B cell (primary cell): ENCODE measurements at regions not wholly inside any gene's neighbourhood (a gene's known extent, or its start where the extent isn't known, plus 50 kb on each side); places are given as distances from the start of the nearest gene placed in this dataset.

ENCODE experiments used
- ATAC-seq: fragments of 200-7000 bp; cut with Tn5 transposase; one replicate; pipeline ENCODE4 v1.10.0; 2021; ENCODE audit warnings: low read depth, mild to moderate bottlenecking, moderate number of reproducible peaks, moderate library complexity
- CTCF ChIA-PET: fragments of 350-600 bp; sonication (Branson Sonifier 250); formaldehyde crosslinking; loops from one replicate; lab custom pipeline; 2021; ENCODE audit warnings: antibody characterized with exemption, inconsistent platforms; lab: Charles Lee
- POLR2A ChIA-PET: fragments of 350-600 bp; sonication (Branson Sonifier 250); formaldehyde crosslinking; loops from one replicate; lab custom pipeline; 2021; ENCODE audit warnings: antibody characterized with exemption; lab: Charles Lee
- DNase-seq: peaks from one replicate; pipeline ENCODE4 v3.0.0; 2013
- H2AFZ ChIP-seq: 2 replicates; pipeline ENCODE4 v1.6.1; 2012; ENCODE audit warnings: mild to moderate bottlenecking, low read depth, low read length; ENCODE audit not compliant: insufficient read depth, poor library complexity, severe bottlenecking
- H3K27ac ChIP-seq, 2 donors: 1 replicate in 1 of 2; 2 replicates in 1 of 2; pipeline ENCODE4 v1.5.1; 2012 to 2013; ENCODE audit warnings: low read length in 2 of 2, mild to moderate bottlenecking in 2 of 2, moderate library complexity in 1 of 2
- H3K27me3 ChIP-seq, 4 experiments: fragments of 200-600 bp in 1 of 4; sonication (generic) in 1 of 4; replicated peaks in 1 of 4; 1 replicate in 2 of 4; 2 replicates in 2 of 4; pipeline versions ENCODE4 v1.6.1 to v1.7.0; 2013 to 2016; ENCODE audit warnings: low read length in 3 of 4, mild to moderate bottlenecking in 2 of 4, mixed read lengths in 1 of 4, moderate library complexity in 1 of 4; ENCODE audit not compliant: insufficient read depth in 4 of 4, control insufficient read depth in 3 of 4; ENCODE audit errors: control extremely low read depth in 1 of 4
- H3K36me3 ChIP-seq, 2 experiments: replicated peaks in 1 of 2; 1 replicate in 1 of 2; 2 replicates in 1 of 2; pipeline versions ENCODE4 v1.6.1 to v1.7.1; 2013; ENCODE audit warnings: low read length in 1 of 2; ENCODE audit not compliant: insufficient read depth in 2 of 2, control insufficient read depth in 1 of 2; ENCODE audit errors: control extremely low read depth in 1 of 2, extremely low read depth in 1 of 2
- H3K4me1 ChIP-seq, 2 donors: fragments of 200-600 bp in 1 of 2; sonication (generic) in 1 of 2; 1 replicate in 1 of 2; 2 replicates in 1 of 2; pipeline versions ENCODE4 v1.5.1 to v1.6.1; 2013 to 2017; ENCODE audit warnings: low read length in 2 of 2; ENCODE audit not compliant: control insufficient read depth in 2 of 2, insufficient read depth in 2 of 2
- H3K4me2 ChIP-seq: replicated peaks from 2 replicates; pipeline ENCODE3; 2012; ENCODE audit warnings: mild to moderate bottlenecking, low read depth, low read length; ENCODE audit not compliant: poor library complexity, severe bottlenecking
- H3K4me3 ChIP-seq, 5 experiments: fragments of 200-600 bp in 1 of 5; sonication (generic) in 1 of 5; 1 replicate in 3 of 5; 2 replicates in 2 of 5; pipeline versions ENCODE4 v1.5.1 to v1.7.0; 2011 to 2016; ENCODE audit warnings: low read length in 4 of 5, mild to moderate bottlenecking in 4 of 5, low read depth in 2 of 5, control low read depth in 1 of 5, moderate library complexity in 1 of 5; ENCODE audit not compliant: insufficient read depth in 1 of 5; ENCODE audit errors: control extremely low read depth in 1 of 5, extremely low read depth in 1 of 5
- H3K79me2 ChIP-seq: fragments of 200-600 bp; sonication (generic); one replicate; pipeline ENCODE4 v1.6.0; 2016; ENCODE audit warnings: low read length; ENCODE audit not compliant: control insufficient read depth, insufficient read depth
- H3K9ac ChIP-seq: fragments of 200-600 bp; sonication (generic); 2 replicates; pipeline ENCODE4 v1.6.1; 2017; ENCODE audit warnings: mild to moderate bottlenecking, low read length, moderate library complexity
- H3K9me3 ChIP-seq, 3 donors: one replicate each; pipeline versions ENCODE4 v1.6.1 to v1.7.1; 2013; ENCODE audit warnings: low read length in 2 of 3; ENCODE audit not compliant: control insufficient read depth in 2 of 3, insufficient read depth in 1 of 3; ENCODE audit errors: control extremely low read depth in 1 of 3
- H4K20me1 ChIP-seq: 2 replicates; pipeline ENCODE4 v1.6.0; 2012; ENCODE audit warnings: mild to moderate bottlenecking, low read length; ENCODE audit not compliant: insufficient read depth, control insufficient read depth, poor library complexity, severe bottlenecking
- H3K27ac Mint-ChIP-seq: one replicate; pipeline ENCODE4 v1.8.0; 2021; ENCODE audit warnings: mixed read lengths
- H3K27me3 Mint-ChIP-seq: one replicate; pipeline ENCODE4 v1.8.0; 2021; ENCODE audit warnings: mixed read lengths
- H3K4me1 Mint-ChIP-seq: one replicate; pipeline ENCODE4 v1.8.0; 2021; ENCODE audit warnings: mixed read lengths
- H3K4me3 Mint-ChIP-seq: one replicate; pipeline ENCODE4 v1.8.0; 2021; ENCODE audit warnings: mixed read lengths
- H3K9me3 Mint-ChIP-seq: one replicate; pipeline ENCODE4 v1.8.0; 2022; ENCODE audit warnings: mixed read lengths; ENCODE audit not compliant: insufficient read depth
- CTCF ChIP-seq: fragments of 200-600 bp; IDR thresholded peaks from one replicate; pipeline ENCODE4 v1.8.0; 2022; ENCODE audit warnings: antibody characterized with exemption, mild to moderate bottlenecking
- EZH2 ChIP-seq: IDR thresholded peaks from 2 replicates; pipeline ENCODE4 v1.6.1; 2012; ENCODE audit warnings: borderline replicate concordance, low read depth, mild to moderate bottlenecking, moderate library complexity, low read length; ENCODE audit not compliant: insufficient read depth, poor library complexity, severe bottlenecking
- WGBS: methylation state at CpG from one replicate; pipeline ENCODE4 v1.1.5; 2013; ENCODE audit warnings: missing lambda C conversion rate; ENCODE audit not compliant: insufficient coverage; 5-methylcytosine and 5-hydroxymethylcytosine counted together
- intact Hi-C: fragments of 100-400 bp; cut with micrococcal nuclease; formaldehyde crosslinking; loops from one replicate; pipeline ENCODE4 v1.10.0; 2022

- intact Hi-C loops: no loop called here
- 93% methylated on average over 16 of the region's 17 CpGs for WGBS
These were observed 88.1 kb downstream of the UNCX start for GRCh38 chr7:1320616-1321240.

More at GRCh38 chr7:1320616-1321240, 88.1 kb downstream of the UNCX start:
- no peaks in the 10 kb centered on the region for H3K79me2 ChIP-seq
- no peaks in the 10 kb centered on the region for H3K36me3 ChIP-seq
- Mint-ChIP-seq H3K27ac (no peak overlapping the region), H3K4me1 (no peaks in the 10 kb centered on the region), H3K27me3 (peaks cover 8% of the 10 kb centered on the region), H3K4me3 (no peak overlapping the region), H3K9me3 (no peaks in the 10 kb centered on the region)
- no peak overlapping the region for H3K27ac ChIP-seq
- peaks cover 0 to 8% (median 0%) of the 10 kb centered on the region in 4 experiments for H3K27me3 ChIP-seq
- H2AFZ ChIP-seq: no peak overlapping the region
- no peaks in the 10 kb centered on the region for H4K20me1 ChIP-seq
- no peak for TF ChIP-seq CTCF
- no peak for TF ChIP-seq EZH2
- POLR2A ChIA-PET: no interaction called here
- no peak for ATAC-seq
- no peak overlapping the region for H3K9ac ChIP-seq
- CTCF ChIA-PET: no interaction called here
- H3K4me1 ChIP-seq: no peaks in the 10 kb centered on the region
- peaks cover 0 to 8% (median 0%) of the 10 kb centered on the region in 3 donors for H3K9me3 ChIP-seq
- H3K4me2 ChIP-seq: no peak overlapping the region
- no peak for DNase-seq
- H3K4me3 ChIP-seq: no peak overlapping the region
